Vagina (tissue), 2 donors: ENCODE measurements at regions not wholly inside any gene's neighbourhood (a gene's known extent, or its start where the extent isn't known, plus 50 kb on each side); places are given as distances from the start of the nearest gene placed in this dataset.

Source experiments
- CTCF ChIP-seq, 3 experiments: fragments of 450-650 bp in 2 of 3; fragments of 200-600 bp in 1 of 3; sonication (generic) in 1 of 3; IDR thresholded peaks; one replicate each; pipeline ENCODE4 v1.5.1; 2017 to 2019; ENCODE audit warnings: antibody characterized with exemption in 3 of 3, mild to moderate bottlenecking in 2 of 3, moderate library complexity in 2 of 3
- POLR2A ChIP-seq, 2 donors: fragments of 450-650 bp; IDR thresholded peaks; one replicate each; pipeline ENCODE4 v1.6.1; 2017; ENCODE audit warnings: antibody characterized with exemption in 2 of 2, mild to moderate bottlenecking in 2 of 2, moderate library complexity in 2 of 2

- TF ChIP-seq CTCF (IDR thresholded peaks at IDR 0.05) (no peak), POLR2A (IDR thresholded peaks at IDR 0.05) (no peak)
Measured at GRCh38 chr6:86017236-86017635, 374.6 kb upstream of the SYNCRIP start.
